Left colon (tissue), 2 donors: ENCODE measurements at regions not wholly inside any gene's neighbourhood (a gene's known extent, or its start where the extent isn't known, plus 50 kb on each side); places are given as distances from the start of the nearest gene placed in this dataset.

Experiments used
- ATAC-seq: fragments of 200-7000 bp; cut with Tn5 transposase; one replicate; pipeline ENCODE4 v1.9.1; 2020; ENCODE audit warnings: mild to moderate bottlenecking, moderate library complexity
- DNase-seq, 2 donors: peaks; one replicate each; pipeline ENCODE4 v3.0.0-alpha.2; 2020
- intact Hi-C, 2 donors: fragments of 100-400 bp; cut with DNase I in 1 of 2; cut with micrococcal nuclease in 1 of 2; formaldehyde crosslinking; loops; one replicate each; pipeline versions ENCODE4 v1.11.2 to v1.14.0; 2022; cut with DNase I, micrococcal nuclease
- donor health status: DM: no; HTN: no; CAD: no.
- donor health status: DM: yes; HTN: yes; CAD: no.

DNA sequence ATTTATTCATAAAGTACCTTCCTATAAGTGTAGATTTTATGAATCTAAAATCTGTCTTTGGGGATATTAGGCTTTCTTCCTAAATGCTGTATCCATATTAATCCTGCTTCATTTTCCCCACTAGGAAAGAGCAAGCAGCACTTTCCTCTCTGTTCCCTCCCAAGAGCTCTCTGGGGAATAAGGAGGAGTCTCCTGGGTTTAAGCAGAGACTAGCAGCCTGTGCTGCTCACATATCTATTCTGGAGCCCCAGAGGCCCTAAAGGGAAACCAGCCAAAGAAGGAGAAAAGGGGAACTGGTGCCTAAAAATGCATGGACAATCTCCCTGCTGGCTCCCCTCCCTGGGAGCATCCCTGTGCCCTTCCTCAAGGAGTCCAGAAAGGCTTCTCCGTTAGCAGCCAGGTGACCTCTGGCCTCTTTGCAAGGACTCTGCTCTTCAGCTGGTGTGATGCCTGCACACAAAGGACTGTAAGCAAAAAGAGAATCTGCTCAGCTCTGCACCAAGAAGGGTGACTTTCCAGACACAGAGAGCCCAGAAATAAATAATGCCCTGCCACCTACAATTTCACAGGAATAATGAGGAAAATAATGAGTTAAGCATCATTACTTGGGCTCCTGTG, 270.6 kb downstream of the SS18 start:
- intact Hi-C loops, result no loop called here
- ATAC-seq (no peak), DNase-seq (no peak)

DNA sequence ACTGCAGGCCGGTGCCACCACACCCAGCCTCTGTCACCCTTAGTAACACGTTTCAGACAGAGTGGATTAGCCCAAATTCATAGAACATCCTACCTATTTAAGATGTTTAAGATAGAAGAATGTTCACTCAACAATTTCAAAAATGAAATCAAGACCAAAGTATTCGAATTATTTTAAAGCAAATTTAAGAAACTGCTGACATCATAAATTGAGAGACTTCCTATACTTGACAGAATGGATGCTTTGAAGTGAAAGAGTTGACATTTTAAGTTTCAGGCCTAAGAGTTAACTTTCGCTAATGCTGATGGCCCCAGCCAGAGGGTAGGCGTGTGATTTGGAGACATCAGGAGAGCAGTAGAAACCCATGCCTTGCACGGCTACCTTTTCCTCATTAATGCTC, 271.9 kb downstream of the SS18 start:
- intact Hi-C loops, result no loop called here
- ATAC-seq (no peak), DNase-seq (no peak)

GRCh38 chr18:25817546-25818237, 272.7 kb downstream of the SS18 start:
- DNase-seq (no peak), ATAC-seq (no peak)
- intact Hi-C loops, result no loop called here

DNA sequence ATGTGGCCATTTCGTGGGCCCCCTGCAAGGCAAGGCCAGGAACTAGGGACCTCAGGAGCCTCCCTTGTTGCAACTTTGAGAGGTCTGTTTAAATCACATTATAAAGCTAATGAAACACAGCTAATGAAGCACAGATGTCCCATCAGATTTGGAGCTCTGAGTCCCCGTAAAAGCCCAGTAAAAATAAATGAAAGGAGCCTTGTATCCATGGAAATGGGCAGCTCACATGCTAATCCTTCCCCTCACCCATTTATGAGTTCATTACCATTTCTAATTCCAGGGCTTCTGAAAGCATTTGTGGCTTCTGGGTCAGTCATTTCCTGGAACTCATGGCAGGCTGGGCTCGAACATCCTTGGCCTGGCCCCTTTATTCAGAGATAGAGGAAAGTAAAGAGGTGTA, 274.8 kb downstream of the SS18 start:
- intact Hi-C loops, result no loop called here
- no peak for DNase-seq

DNA sequence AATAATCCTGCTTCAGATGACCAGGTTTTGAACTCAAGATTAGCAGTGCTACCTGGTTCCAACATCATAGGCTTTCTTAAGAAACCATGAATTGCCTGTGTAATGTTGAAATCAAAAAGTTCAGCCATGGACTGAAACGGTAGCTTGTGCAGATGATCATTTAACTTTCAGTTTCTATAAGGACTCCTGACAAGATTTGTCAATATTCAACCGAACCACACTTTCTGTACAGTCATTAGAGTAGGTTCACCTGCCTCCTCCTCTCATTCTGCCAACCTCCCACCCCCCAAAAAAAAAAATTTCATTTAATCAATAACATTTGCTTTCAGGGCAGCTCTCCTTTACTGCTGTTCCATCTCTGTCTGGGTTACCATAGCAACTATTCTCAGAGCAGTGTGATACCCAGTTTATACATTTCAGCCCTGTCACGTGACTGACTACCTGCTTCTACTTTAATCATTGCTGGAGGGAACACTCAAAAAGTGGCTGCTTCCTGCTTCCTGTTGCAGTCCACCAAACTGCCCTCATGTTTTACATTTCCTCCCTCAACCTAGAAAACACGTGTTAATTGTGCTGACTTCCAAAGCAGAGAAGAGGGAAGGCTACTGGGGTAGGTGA, 275.5 kb downstream of the SS18 start:
- intact Hi-C loops, result no loop called here
- ATAC-seq (no peak), DNase-seq (no peak)

More for the DNA sequence above, 274.8 kb downstream of the SS18 start:
- no peak for ATAC-seq

- DNase-seq (no peak), ATAC-seq (no peak)
- intact Hi-C loops, result no loop called here
Observed at GRCh38 chr18:25813110-25813509, 277.3 kb downstream of the SS18 start.

- ATAC-seq (no peak), DNase-seq (no peak)
- intact Hi-C loops, result no loop called here
Observed at GRCh38 chr18:25810736-25811135, 279.7 kb downstream of the SS18 start.

- intact Hi-C loops, result no loop called here
- ATAC-seq, result no peak
- no peak for DNase-seq
Observed at GRCh38 chr18:25805939-25806338, 284.5 kb downstream of the SS18 start.

DNA sequence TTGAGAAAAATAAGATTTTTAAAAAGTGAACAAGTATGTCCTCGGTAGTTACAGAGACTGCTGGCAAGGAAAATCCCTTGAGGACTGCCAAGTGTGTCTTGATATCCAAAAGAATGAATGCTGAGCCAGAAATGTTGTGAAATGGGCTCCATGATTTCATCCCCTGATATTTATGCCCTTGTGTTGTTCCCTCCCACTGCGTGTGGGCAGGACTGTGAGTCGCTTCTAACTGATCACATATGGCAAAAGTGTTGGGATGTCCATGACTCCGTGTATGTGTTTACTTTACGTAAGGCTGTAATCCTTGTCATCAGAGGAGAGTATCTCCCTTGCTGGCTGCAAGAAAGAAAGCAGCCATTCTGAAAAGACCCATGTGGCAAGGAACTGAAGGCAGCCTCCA, 285.1 kb downstream of the SS18 start:
- intact Hi-C loops, result no loop called here
- ATAC-seq (no peak), DNase-seq (no peak)

DNA sequence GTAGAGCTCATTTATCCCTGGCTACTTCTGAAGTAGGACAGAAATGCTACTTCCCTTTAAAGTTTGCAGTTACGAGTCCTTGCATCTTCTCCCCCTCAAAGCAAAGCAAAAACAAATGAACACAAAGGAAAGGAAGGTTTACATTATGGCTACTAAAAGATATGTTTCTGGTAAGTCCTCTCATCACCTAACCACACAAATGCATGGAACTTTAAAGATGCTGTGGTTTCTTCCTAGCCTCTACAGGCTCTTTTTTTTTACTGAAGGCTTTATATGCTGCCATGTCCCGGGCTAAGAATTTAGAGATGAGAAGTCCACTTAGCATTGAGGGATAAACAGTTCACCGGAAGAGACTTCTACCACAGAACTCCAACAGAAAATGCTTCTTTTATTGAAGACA, 291.2 kb downstream of the SS18 start:
- ATAC-seq (no peak), DNase-seq (no peak)
- intact Hi-C loops, result no loop called here

DNA sequence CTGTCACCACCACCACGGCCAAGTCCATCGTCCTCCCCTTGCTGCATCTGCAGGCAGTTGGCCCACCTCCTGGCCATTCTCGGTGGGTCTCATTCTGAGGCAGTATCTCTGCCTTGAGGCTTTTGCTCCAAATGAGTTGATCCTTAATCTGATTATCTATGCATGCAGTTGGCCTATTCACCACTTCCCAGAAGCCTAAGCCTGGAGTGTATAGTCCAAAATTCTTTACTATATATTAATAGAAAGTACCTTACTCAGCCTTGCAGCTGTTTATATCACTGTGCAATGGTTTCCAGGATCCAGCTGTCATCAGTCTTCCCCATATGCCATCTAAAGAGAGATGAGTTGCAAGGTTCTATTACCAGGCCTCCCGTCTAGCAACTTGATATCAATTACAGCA, 292.4 kb downstream of the SS18 start:
- intact Hi-C loops, result no loop called here
- ATAC-seq (no peak), DNase-seq (no peak)

GRCh38 chr18:25795213-25795612, 295.2 kb downstream of the SS18 start:
- DNase-seq, result no peak

DNA sequence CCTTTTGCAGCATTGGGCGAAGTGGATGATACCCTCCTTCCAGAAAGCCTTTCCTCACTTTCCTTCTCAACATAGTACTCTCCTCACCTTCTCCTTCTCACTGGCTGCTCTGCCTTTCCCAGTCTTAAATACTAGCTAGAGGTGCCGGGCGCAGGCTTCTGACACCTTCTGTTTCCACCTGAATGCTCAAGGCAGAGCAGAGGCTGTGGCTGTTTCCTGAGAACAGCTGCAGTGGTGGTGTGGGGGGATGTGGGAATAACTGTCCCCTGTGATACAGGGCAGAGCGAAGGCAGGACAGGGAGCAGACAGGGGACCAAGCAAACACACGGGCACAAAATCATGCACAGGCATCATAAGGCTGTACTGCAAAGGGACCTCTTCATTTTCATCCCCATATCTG, 303.1 kb downstream of the SS18 start:
- no peak for DNase-seq
- no peak for ATAC-seq
- intact Hi-C loops, result no loop called here

More at GRCh38 chr18:25795213-25795612, 295.2 kb downstream of the SS18 start:
- no peak for ATAC-seq
- intact Hi-C loops, result no loop called here

DNA sequence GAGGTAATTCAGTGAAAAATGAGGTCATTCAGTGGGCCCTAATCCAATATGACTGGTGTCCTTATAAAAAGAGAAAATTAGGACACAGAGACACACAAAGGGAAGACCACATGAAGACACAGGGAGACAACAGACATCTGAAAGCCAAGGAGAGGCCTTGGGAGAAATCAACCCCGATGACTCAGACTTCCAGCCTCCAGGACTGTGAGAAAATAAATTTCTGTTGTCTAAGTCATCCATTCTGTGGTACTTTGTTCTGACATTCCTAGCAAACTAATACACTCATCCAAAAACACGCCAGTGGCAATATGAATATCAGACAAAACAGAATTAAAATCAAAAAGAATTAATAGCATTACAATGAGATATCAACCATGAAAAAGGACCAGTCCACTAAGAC, 303.7 kb downstream of the SS18 start:
- DNase-seq, result no peak
- ATAC-seq, result no peak
- intact Hi-C loops, result no loop called here

DNA sequence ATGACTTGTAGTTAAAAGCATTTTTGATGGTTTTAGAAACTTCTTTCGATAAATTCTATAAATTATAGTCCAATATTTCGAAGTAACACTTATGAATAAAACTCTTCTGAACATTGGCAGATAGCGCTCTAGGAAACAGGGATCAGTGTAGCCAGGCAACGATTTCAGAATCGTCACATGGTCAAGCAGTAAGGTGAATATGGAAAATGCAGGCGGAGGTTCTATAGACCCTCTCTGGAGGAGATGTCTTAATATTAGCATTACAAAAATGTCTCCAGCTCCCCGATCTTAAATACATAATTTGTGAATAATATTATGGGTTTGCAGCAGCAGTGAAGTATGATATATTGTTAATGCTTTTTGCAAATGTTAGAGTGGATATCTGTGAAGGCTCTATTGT, 310.3 kb downstream of the SS18 start:
- ATAC-seq (no peak), DNase-seq (no peak)
- intact Hi-C loops, result no loop called here

- DNase-seq, result no peak
- ATAC-seq, result no peak
Observed at GRCh38 chr18:25771796-25772195, 318.6 kb downstream of the SS18 start.

GRCh38 chr18:25764777-25765176, 325.6 kb downstream of the SS18 start:
- DNase-seq (no peak), ATAC-seq (no peak)
- intact Hi-C loops, result no loop called here

More at GRCh38 chr18:25771796-25772195, 318.6 kb downstream of the SS18 start:
- intact Hi-C loops, result no loop called here

DNA sequence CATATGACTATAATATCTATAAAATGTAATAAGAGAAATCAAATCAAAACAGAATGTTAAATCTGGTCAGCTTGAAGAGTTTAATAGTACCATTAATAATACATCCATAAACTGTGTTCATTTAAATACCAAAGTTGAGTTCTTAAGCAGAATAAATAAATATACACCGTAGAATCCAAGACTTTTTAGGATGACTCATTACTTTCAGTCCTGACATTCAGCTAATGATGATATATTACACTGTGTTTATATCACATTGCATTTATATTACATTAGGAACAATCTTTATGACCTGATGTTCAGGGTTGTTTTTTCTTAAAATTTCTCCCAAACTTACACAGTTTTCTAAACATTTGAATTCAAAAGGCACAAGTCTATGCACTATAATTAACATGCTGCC, 331.3 kb downstream of the SS18 start:
- DNase-seq (no peak), ATAC-seq (no peak)
- intact Hi-C loops, result no loop called here

- ATAC-seq, result no peak
- intact Hi-C loops, result no loop called here
Observed at GRCh38 chr18:25743646-25744151, 346.7 kb downstream of the SS18 start.

GRCh38 chr18:25739376-25739775, 351.0 kb downstream of the SS18 start:
- intact Hi-C loops, result no loop called here

More at GRCh38 chr18:25743646-25744151, 346.7 kb downstream of the SS18 start:
- DNase-seq, result no peak

More at GRCh38 chr18:25739376-25739775, 351.0 kb downstream of the SS18 start:
- no peak for ATAC-seq
- no peak for DNase-seq
